Neural cell (in vitro differentiated cells): ENCODE measurements at regions not wholly inside any gene's neighbourhood (a gene's known extent, or its start where the extent isn't known, plus 50 kb on each side); places are given as distances from the start of the nearest gene placed in this dataset.

Experiments used
- EP300 ChIP-seq: fragments of 450-650 bp; conservative IDR thresholded peaks from 2 replicates; pipeline ENCODE4 v1.6.1; 2014; ENCODE audit warnings: antibody characterized with exemption, mild to moderate bottlenecking, moderate library complexity; ENCODE audit not compliant: poor library complexity, severe bottlenecking
- EZH2 ChIP-seq: fragments of 200-600, 300-800 bp; shearing (Covaris generic), sonication (generic); IDR thresholded peaks from 2 replicates; pipeline ENCODE4 v1.6.1; 2014; ENCODE audit warnings: antibody characterized with exemption, low read length, borderline replicate concordance, mild to moderate bottlenecking; ENCODE audit not compliant: insufficient read depth, poor library complexity, severe bottlenecking
- RAD21 ChIP-seq: fragments of 450-650 bp; conservative IDR thresholded peaks from 2 replicates; pipeline ENCODE4 v1.6.1; 2014; ENCODE audit warnings: antibody characterized with exemption, mild to moderate bottlenecking, moderate library complexity
- TF ChIP-seq, protein P1 (sequence below): fragments of 450-650 bp; IDR thresholded peaks from 2 replicates; pipeline ENCODE4 v1.5.1; 2014; ENCODE audit warnings: antibody characterized with exemption, mild to moderate bottlenecking, moderate library complexity; ENCODE audit not compliant: poor library complexity, severe bottlenecking

DNA sequence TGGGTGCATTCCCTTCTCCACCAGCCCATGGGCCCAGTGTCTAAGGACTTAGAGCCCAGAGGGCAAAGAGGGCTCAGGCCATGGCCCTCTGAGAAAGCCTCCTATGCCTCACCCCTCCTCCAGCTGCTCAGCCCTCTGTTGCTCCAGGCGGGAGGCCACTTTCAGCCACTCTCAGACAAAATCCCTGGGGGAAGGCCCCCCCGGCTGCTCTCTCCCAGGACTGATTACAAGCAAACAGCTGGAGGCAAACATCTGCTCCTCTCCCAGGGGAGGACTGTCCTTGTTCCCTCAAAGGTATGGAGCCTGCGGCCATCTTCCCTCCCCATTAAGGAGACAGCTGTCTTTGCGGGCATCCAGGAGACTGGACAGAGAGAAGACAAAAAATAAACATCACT lies 54.9 kb upstream of the DLX4 start:
- TF ChIP-seq, protein P1, sequence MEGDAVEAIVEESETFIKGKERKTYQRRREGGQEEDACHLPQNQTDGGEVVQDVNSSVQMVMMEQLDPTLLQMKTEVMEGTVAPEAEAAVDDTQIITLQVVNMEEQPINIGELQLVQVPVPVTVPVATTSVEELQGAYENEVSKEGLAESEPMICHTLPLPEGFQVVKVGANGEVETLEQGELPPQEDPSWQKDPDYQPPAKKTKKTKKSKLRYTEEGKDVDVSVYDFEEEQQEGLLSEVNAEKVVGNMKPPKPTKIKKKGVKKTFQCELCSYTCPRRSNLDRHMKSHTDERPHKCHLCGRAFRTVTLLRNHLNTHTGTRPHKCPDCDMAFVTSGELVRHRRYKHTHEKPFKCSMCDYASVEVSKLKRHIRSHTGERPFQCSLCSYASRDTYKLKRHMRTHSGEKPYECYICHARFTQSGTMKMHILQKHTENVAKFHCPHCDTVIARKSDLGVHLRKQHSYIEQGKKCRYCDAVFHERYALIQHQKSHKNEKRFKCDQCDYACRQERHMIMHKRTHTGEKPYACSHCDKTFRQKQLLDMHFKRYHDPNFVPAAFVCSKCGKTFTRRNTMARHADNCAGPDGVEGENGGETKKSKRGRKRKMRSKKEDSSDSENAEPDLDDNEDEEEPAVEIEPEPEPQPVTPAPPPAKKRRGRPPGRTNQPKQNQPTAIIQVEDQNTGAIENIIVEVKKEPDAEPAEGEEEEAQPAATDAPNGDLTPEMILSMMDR, result no peak
- TF ChIP-seq EZH2, result no peak
- TF ChIP-seq RAD21, result no peak
- TF ChIP-seq EP300, result no peak
